GM21528 (cell line): ENCODE measurements at regions not wholly inside any gene's neighbourhood (a gene's known extent, or its start where the extent isn't known, plus 50 kb on each side); places are given as distances from the start of the nearest gene placed in this dataset.
"Not testable (repeated sequence)": the region's sequence is repeated elsewhere in the genome, so short reads cannot be mapped to it uniquely, and the experiment has no call there.

Experiments
- ATAC-seq: cut with Tn5 transposase; IDR thresholded peaks from one replicate; pipeline ENCODE4 v1.9.1; 2021; ENCODE audit warnings: mild to moderate bottlenecking, moderate library complexity; ENCODE audit not compliant: unreplicated experiment, low FRiP score

DNA sequence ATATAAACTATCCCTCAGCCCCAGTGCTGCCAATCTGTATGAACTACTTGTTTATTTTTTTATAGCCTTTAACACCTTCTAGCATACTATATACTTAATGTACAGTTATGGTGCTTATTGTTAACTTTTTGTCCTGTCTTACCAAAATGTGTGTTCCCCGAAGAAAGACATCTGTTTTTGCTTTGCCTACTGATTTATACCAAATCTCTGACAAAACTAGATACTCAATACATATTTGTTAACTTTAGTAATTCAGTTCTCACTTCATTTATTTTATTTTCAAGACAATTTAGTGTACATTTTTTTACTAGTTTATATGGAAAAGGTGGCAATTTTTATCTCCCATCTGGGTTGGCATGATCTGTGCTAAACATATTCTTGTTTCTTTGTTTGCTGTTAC lies 824.3 kb upstream of the ATXN8OS start:
- ATAC-seq: no peak

- no peak for ATAC-seq
Observed at GRCh38 chr13:69280399-69280798, 827.2 kb upstream of the ATXN8OS start.

- ATAC-seq: no peak
Observed at GRCh38 chr13:69279213-69279612, 828.4 kb upstream of the ATXN8OS start.

DNA sequence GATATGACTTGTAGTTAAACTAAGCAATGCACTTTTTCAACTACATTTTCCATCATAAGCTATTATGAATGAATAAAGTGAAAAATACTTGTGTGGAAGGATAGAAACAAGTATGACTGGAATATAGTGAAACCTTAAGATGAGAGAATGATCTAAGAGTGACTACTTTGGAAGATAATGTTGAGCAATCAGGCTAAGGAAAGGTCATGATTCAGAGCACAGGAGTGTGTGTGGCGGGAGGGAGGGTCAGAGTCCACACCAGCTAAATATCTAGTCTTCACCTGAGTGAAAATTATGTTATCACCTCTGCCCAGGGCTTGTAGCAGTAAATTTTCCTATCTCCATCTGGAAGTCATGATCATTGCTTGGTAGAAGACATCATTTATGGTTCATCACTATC lies 833.4 kb upstream of the ATXN8OS start:
- ATAC-seq: no peak

- no peak for ATAC-seq
Observed at GRCh38 chr13:69264362-69265334, 843.0 kb upstream of the ATXN8OS start.

- ATAC-seq: no peak
Observed at GRCh38 chr13:69243366-69243765, 864.3 kb upstream of the ATXN8OS start.

- no peak for ATAC-seq
Observed at GRCh38 chr13:69234171-69234570, 873.5 kb upstream of the ATXN8OS start.

DNA sequence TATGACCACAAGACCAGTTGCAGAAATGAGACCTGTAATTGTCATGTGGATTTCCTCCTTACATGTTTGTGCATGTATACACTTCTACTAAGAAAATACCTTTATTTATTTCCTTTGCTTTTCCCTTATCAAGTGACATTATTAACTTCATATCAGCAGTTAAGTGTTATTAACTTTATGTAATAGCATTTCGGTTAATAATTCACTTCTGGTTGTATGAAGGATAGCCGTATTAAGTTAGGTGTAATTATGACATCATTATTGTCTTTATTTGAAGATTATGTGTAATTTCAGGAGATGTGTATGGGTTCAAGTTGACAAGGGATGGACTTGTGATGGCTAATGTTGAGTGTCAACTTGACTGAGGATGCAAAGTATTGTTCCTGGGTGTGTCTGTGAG lies 881.2 kb upstream of the ATXN8OS start:
- ATAC-seq: no peak

DNA sequence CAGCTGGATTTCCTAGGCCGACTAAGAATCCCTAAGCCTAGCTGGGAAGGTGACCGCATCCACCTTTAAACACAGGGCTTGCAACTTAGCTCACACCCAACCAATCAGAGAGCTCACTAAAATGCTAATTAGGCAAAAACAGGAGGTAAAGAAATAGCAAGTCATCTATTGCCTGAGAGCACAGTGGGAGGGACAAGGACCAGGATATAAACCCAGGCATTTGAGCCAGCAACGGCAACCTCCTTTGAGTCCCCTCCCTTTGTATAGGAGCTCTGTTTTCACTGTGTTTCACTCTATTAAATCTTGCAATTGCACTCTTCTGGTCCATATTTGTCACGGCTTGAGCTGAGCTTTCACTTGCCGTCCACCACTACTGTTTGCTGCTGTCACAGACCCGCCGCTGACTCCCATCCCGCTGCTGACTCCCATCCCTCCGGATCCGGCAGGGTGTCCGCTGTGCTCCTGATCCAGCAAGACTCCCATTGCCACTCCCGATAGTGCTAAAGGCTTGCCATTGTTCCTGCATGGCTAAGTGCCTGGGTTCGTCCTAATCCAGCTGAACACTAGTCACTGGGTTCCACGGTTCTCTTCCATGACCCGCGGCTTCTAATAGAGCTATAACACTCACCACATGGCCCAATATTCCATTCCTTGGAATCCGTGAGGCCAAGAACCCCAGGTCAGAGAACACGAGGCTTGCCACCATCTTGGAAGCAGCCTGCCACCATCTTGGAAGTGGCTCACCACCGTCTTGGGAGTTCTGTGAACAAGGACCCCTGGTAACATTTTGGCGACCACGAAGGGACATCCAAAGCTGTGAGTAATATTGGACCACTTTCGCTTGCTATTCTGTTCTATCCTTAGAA lies 885.8 kb upstream of the ATXN8OS start:
- not testable (repeated sequence) for ATAC-seq

DNA sequence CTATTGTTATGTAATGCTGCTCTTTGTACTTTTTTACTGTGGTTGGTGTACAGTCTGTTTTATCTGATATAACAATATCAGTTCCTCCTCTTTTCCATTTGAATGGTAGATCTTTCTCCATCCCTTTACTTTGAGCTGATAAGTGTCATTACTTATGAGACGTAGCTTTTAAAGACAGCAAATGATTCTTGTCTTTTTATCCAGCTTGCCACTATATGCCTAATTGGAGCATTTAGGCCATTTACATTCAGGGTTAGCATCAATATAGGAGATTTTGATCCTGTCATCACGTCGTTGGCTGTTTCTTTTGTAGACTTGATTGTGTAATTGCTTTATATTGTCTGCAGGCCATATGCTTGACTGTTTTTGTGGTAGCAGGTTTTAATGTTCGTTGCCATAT lies 894.2 kb upstream of the ATXN8OS start:
- no peak for ATAC-seq

- no peak for ATAC-seq
Observed at GRCh38 chr13:69204620-69205019, 903.0 kb upstream of the ATXN8OS start.

DNA sequence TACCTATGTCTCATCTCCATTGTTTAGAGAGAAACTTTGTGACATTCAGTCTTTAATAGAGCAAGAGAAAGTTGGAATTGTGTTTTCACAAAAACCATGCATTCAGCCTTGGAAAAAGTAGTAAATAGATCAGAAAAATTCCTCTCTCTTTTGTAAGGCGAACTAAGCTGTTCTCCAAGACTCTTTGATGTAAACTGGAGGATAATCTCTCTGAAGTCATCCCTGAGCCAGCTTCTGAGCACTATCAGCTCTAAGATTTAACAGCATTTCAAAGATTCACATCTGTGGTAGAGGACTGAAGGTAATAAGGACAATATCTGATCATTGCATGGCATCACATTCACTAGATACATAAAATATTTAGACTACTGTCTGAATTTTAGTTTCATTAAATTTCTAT lies 904.6 kb upstream of the ATXN8OS start:
- ATAC-seq: no peak

- ATAC-seq: no peak
Observed at GRCh38 chr13:69199664-69200063, 908.0 kb upstream of the ATXN8OS start.

DNA sequence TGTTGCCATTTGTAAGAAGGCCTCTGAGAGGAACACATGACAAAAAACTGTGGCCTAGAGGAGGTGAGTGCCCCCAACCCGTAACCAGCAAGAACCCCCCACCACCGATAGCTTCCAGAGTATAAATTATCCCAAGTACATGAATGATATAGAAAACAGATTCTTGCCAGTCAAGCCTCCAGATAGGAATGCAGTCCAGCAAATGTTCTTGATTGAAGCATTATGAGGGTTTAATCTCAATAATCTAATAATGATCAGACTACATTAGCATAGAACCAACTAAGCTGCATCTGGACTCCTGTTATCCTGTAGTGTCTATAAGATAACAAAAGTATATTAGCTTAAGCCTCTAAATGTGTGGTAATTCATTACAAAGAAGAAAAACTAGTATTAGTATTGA lies 908.9 kb upstream of the ATXN8OS start:
- no peak for ATAC-seq

GRCh38 chr13:69194130-69194529 lies 913.5 kb upstream of the ATXN8OS start:
- no peak for ATAC-seq

GRCh38 chr13:69180034-69180433 lies 927.6 kb upstream of the ATXN8OS start:
- ATAC-seq: no peak

DNA sequence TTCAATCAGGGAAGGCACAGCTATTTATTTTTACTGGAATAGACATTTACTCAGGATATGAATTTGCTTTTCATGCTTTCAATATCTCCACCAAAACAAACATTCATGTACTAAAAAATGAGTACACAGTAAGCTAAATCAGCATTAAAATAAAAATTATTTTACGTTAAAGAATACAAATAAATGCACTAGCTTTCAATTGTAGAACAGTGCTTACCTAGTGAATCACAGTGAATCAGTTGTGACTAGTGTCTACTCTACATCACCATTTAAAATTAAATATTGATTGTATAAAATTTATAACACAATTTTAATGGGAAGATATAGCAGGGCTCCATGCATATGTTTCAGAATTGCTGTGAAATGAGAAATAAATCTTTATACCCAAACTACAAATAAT lies 929.6 kb upstream of the ATXN8OS start:
- no peak for ATAC-seq

DNA sequence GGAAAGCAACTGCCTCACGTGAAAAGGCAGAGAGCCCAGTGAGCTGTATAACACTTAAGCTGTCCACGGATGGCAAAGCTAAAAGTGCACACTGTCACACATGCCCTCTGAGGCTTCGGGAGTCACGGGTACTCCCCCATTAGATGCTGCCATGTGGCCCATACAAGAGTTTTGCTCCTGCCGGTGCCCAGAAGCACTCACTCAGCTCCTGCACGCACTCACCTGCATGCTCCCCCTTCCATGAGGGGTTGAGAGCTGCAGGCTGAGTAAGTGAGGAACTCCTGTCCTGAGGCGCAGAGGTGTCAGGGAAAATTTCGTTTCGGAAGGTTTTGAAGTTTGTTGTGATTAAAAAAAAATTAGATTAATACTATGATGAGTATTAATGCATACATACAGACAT lies 939.2 kb upstream of the ATXN8OS start:
- no peak for ATAC-seq

- no peak for ATAC-seq
Observed at GRCh38 chr13:69155136-69155535, 952.5 kb upstream of the ATXN8OS start.

DNA sequence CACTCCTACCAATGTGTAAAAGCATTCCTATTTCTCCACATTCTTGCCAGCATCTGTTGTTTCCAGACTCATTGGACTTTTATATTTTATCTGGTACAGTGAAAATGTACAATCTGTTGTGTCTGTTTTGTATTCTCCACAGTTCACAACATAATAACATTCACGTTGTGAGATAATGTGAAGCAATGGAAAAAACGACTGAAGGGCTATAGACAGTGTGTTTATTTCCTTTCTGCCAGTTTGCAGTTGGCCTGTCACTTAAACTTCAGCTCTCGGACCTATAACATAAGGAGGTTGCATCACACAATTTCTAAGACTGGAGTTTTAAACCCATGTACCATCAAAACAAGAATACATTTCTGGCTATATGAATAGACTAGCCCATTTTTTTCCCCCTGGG lies 965.5 kb upstream of the ATXN8OS start:
- no peak for ATAC-seq

GRCh38 chr13:69124996-69125395 lies 982.6 kb upstream of the ATXN8OS start:
- no peak for ATAC-seq
